ENCODE measurements at regions not wholly inside any gene's neighbourhood (a gene's known extent, or its start where the extent isn't known, plus 50 kb on each side); places are given as distances from the start of the nearest gene placed in this dataset.

GRCh38 chr4:16952462-16952871 is 54.0 kb upstream of the LDB2 start:
- Mint-ChIP-seq H3K27ac (no peak overlapping the region), H3K27me3 (no peaks in the 10 kb centered on the region)
- ATAC-seq = no peak

More at GRCh38 chr4:16952462-16952871, 54.0 kb upstream of the LDB2 start:
- Mint-ChIP-seq H3K4me1 (no peaks in the 10 kb centered on the region), H3K36me3 (no peaks in the 10 kb centered on the region), H3K4me3 (no peak overlapping the region), H3K9me3 (peaks cover 12% of the 10 kb centered on the region)
